ENCODE measurements at regions not wholly inside any gene's neighbourhood (a gene's known extent, or its start where the extent isn't known, plus 50 kb on each side); places are given as distances from the start of the nearest gene placed in this dataset.

DNA sequence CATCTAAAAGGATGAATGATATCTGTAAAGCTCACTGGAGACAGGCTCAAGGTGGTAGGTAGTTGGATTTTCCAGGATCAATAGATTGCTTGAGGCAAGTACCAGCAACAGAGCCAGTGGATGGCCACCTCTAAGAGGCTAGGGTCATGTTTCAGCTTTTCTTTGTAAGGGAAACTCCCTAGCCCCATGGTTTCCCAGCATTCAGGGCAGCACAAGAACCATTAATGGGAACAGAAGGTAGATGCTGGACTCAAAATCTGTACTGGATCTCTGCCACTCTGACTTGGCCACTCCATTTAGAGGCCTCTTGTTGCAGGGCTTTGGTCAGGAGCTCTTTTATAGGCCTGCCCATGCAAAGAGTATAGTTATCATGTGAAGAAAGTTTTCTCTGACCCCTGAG is 76.1 kb upstream of the DYRK2 start:
- TF ChIP-seq CTCF (optimal IDR thresholded peaks at IDR 0.05 in 1 of 3, IDR thresholded peaks at IDR 0.05 in 1 of 3, conservative IDR thresholded peaks at IDR 0.05 in 1 of 3; ENCODE audit: extremely low read depth in 1 of 3, insufficient read depth in 2 of 3, low read length in 3 of 3) (no peak), EZH2 (IDR thresholded peaks at IDR 0.05; ENCODE audit: low read length) (no peak)

All from keratinocyte (primary cell).